HepG2 (cell line): ENCODE measurements at regions not wholly inside any gene's neighbourhood (a gene's known extent, or its start where the extent isn't known, plus 50 kb on each side); places are given as distances from the start of the nearest gene placed in this dataset.

ENCODE experiments used
- BCL6 ChIP-seq: IDR thresholded peaks from 2 replicates; pipeline ENCODE4 v1.6.1; 2016; ENCODE audit warnings: missing genetic modification reagents, missing compliant biosample characterization
- CEBPG ChIP-seq: IDR thresholded peaks from 2 replicates; pipeline ENCODE4 v1.6.1; 2016
- CTCF ChIP-seq: sonication (generic); formaldehyde crosslinking; IDR thresholded peaks from 2 replicates; pipeline ENCODE4 v1.5.0; 2020; ENCODE audit warnings: mild to moderate bottlenecking, missing genetic modification reagents, moderate library complexity
- HMG20A ChIP-seq: IDR thresholded peaks from 2 replicates; pipeline ENCODE4 v1.6.1; 2016; ENCODE audit warnings: borderline replicate concordance
- KDM1A ChIP-seq: IDR thresholded peaks from 2 replicates; pipeline ENCODE4 v1.6.1; 2016; ENCODE audit warnings: missing compliant biosample characterization
- MEIS2 ChIP-seq: sonication (generic); formaldehyde crosslinking; IDR thresholded peaks from 2 replicates; pipeline ENCODE4 v1.9.0; 2021; ENCODE audit warnings: mild to moderate bottlenecking, missing genetic modification reagents
- PAXIP1 ChIP-seq: sonication (generic); formaldehyde crosslinking; conservative IDR thresholded peaks from 2 replicates; pipeline ENCODE4 v1.4.0; 2020; ENCODE audit warnings: mild to moderate bottlenecking, missing genetic modification reagents, moderate library complexity
- TEAD3 ChIP-seq: optimal IDR thresholded peaks from 2 replicates; pipeline ENCODE3; 2016; ENCODE audit warnings: borderline replicate concordance
- ZBTB26 ChIP-seq: IDR thresholded peaks from 2 replicates; pipeline ENCODE4 v1.6.1; 2016; ENCODE audit warnings: missing compliant biosample characterization, missing genetic modification reagents, borderline replicate concordance
- ZNF292 ChIP-seq: sonication (generic); formaldehyde crosslinking; IDR thresholded peaks from 2 replicates; pipeline ENCODE4 v1.8.1; 2022; ENCODE audit warnings: mild to moderate bottlenecking, low read depth, missing genetic modification reagents, borderline replicate concordance
- ZNF510 ChIP-seq: sonication (generic); formaldehyde crosslinking; IDR thresholded peaks from 2 replicates; pipeline ENCODE4 v1.4.0; 2020; ENCODE audit warnings: low read depth, mild to moderate bottlenecking, missing genetic modification reagents
- TF ChIP-seq, protein P1 (sequence below): fragments of 450-650 bp; IDR thresholded peaks from 2 replicates; pipeline ENCODE4 v1.6.1; 2016
- TF ChIP-seq, protein P2 (sequence below): sonication (generic); formaldehyde crosslinking; IDR thresholded peaks from 2 replicates; pipeline ENCODE4 v1.4.0; 2020; ENCODE audit warnings: mild to moderate bottlenecking, missing genetic modification reagents

- TF ChIP-seq ZNF510: 0 out of 2 replicates have a peak, but pooled peaks have one; percentile 38
- TF ChIP-seq ZNF292 (CRISPR knock-in tag): 0 out of 2 replicates have a peak, but pooled peaks have one; percentile 22
- peak; percentile 92 for TF ChIP-seq PAXIP1 (CRISPR knock-in tag)
- TF ChIP-seq, protein P1, sequence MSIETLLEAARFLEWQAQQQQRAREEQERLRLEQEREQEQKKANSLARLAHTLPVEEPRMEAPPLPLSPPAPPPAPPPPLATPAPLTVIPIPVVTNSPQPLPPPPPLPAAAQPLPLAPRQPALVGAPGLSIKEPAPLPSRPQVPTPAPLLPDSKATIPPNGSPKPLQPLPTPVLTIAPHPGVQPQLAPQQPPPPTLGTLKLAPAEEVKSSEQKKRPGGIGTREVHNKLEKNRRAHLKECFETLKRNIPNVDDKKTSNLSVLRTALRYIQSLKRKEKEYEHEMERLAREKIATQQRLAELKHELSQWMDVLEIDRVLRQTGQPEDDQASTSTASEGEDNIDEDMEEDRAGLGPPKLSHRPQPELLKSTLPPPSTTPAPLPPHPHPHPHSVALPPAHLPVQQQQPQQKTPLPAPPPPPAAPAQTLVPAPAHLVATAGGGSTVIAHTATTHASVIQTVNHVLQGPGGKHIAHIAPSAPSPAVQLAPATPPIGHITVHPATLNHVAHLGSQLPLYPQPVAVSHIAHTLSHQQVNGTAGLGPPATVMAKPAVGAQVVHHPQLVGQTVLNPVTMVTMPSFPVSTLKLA: peak; percentile 57; the same call in 1 of the 2 replicates
- TF ChIP-seq CTCF (CRISPR knock-in tag): peak; percentile 75
- TF ChIP-seq, protein P2, sequence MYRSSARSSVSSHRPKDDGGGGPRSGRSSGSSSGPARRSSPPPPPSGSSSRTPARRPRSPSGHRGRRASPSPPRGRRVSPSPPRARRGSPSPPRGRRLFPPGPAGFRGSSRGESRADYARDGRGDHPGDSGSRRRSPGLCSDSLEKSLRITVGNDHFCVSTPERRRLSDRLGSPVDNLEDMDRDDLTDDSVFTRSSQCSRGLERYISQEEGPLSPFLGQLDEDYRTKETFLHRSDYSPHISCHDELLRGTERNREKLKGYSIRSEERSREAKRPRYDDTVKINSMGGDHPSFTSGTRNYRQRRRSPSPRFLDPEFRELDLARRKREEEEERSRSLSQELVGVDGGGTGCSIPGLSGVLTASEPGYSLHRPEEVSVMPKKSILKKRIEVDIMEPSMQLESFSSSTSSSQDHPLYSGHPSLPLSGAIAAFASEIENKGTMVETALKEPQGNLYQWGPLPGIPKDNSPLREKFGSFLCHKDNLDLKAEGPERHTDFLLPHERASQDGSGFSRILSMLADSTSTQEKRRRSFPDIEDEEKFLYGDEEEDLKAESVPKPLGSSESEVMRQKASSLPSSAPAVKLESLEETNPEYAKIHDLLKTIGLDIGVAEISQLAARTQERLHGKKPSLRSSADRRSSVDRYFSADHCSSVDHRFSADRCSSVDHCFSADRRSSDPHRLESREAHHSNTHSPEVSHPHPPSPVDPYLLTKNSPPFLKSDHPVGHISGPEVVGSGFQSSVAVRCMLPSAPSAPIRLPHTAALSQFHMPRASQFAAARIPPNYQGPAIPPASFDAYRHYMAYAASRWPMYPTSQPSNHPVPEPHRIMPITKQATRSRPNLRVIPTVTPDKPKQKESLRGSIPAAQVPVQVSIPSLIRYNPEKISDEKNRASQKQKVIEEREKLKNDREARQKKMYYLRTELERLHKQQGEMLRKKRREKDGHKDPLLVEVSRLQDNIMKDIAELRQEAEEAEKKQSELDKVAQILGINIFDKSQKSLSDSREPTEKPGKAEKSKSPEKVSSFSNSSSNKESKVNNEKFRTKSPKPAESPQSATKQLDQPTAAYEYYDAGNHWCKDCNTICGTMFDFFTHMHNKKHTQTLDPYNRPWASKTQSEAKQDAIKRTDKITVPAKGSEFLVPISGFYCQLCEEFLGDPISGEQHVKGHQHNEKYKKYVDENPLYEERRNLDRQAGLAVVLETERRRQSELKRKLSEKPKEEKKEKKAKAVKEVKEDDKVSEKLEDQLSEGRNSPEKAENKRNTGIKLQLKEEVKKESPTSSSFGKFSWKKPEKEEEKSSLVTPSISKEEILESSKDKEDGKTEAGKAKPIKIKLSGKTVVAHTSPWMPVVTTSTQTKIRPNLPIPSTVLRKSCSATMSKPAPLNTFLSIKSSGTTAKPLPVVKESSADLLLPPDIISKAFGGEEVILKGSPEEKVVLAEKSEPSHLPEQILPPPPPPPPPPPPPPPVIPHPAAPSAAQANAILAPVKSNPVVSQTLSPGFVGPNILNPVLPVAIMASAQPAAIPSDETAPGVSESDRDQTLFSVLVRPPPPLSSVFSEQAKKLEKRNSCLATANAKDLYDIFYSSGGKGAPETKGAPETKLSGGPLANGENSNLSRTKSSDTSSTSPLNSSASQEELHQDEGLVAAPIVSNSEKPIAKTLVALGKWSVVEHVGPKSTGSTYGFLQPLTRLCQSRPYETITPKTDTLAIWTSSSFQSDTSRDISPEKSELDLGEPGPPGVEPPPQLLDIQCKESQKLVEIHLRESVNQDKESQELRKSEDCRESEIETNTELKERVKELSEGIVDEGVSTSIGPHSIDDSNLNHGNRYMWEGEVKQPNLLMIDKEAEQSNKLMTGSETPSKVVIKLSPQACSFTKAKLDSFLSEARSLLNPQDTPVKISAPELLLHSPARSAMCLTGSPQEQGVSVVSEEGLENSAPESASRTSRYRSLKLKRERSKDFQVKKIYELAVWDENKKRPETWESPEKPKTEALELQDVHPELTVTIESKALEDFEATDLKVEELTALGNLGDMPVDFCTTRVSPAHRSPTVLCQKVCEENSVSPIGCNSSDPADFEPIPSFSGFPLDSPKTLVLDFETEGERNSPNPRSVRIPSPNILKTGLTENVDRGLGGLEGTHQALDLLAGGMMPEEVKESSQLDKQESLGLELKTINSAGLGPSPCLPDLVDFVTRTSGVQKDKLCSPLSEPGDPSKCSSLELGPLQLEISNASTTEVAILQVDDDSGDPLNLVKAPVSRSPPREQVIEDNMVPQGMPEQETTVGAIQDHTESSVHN (CRISPR knock-in tag): peak; percentile 62; the same call in 1 of the 2 replicates
- peak; percentile 93 for TF ChIP-seq TEAD3 (CRISPR knock-in tag)
- TF ChIP-seq KDM1A (CRISPR knock-in tag): 0 out of 2 replicates have a peak, but pooled peaks have one; percentile 65
- peak; percentile 84; the same call in 1 of the 2 replicates for TF ChIP-seq MEIS2 (CRISPR knock-in tag)
- TF ChIP-seq BCL6 (CRISPR knock-in tag): peak; percentile 95
- TF ChIP-seq ZBTB26 (CRISPR knock-in tag): peak; percentile 75; the same call in 1 of the 2 replicates
- peak; percentile 87; the same call in 1 of the 2 replicates for TF ChIP-seq HMG20A (CRISPR knock-in tag)
- peak; percentile 74 for TF ChIP-seq CEBPG (CRISPR knock-in tag)
Measured at GRCh38 chr10:30522661-30523078, 88.7 kb downstream of the MAP3K8 start (continued).
